Colonic mucosa (tissue), 4 donors: ENCODE measurements at regions not wholly inside any gene's neighbourhood (a gene's known extent, or its start where the extent isn't known, plus 50 kb on each side); places are given as distances from the start of the nearest gene placed in this dataset.

Source experiments
- DNase-seq: peaks from one replicate; pipeline ENCODE4 v3.0.0-alpha.2; 2020
- H3K27ac ChIP-seq: fragments of 200-600 bp; one replicate; pipeline ENCODE4 v1.8.0; 2021
- H3K27me3 ChIP-seq: fragments of 200-600 bp; one replicate; pipeline ENCODE4 v1.8.0; 2021
- H3K36me3 ChIP-seq: fragments of 200-600 bp; one replicate; pipeline ENCODE4 v1.8.0; 2021
- H3K4me1 ChIP-seq: fragments of 200-600 bp; one replicate; pipeline ENCODE4 v1.8.0; 2021; ENCODE audit warnings: mild to moderate bottlenecking
- H3K4me3 ChIP-seq: fragments of 200-600 bp; one replicate; pipeline ENCODE4 v1.8.0; 2021
- H3K9ac ChIP-seq, 2 donors: one replicate each; pipeline ENCODE4 v1.7.0; 2013; ENCODE audit warnings: control low read depth in 2 of 2, low read depth in 2 of 2, low read length in 2 of 2
- H3K9me3 ChIP-seq: fragments of 200-600 bp; one replicate; pipeline ENCODE4 v1.8.0; 2021
- intact Hi-C: fragments of 100-400 bp; cut with DNase I; formaldehyde crosslinking; loops from one replicate; pipeline ENCODE4 v1.14.1; 2022
- TF ChIP-seq, protein P1 (sequence below): fragments of 200-600 bp; IDR thresholded peaks from one replicate; pipeline ENCODE4 v1.8.0; 2022; ENCODE audit warnings: antibody characterized with exemption, mild to moderate bottlenecking
- donor health status: healthy.
- donor health status: DM: no; HTN: no; CAD: no.
- donor health status: DM: no; HTN: no; CAD: no.

DNA sequence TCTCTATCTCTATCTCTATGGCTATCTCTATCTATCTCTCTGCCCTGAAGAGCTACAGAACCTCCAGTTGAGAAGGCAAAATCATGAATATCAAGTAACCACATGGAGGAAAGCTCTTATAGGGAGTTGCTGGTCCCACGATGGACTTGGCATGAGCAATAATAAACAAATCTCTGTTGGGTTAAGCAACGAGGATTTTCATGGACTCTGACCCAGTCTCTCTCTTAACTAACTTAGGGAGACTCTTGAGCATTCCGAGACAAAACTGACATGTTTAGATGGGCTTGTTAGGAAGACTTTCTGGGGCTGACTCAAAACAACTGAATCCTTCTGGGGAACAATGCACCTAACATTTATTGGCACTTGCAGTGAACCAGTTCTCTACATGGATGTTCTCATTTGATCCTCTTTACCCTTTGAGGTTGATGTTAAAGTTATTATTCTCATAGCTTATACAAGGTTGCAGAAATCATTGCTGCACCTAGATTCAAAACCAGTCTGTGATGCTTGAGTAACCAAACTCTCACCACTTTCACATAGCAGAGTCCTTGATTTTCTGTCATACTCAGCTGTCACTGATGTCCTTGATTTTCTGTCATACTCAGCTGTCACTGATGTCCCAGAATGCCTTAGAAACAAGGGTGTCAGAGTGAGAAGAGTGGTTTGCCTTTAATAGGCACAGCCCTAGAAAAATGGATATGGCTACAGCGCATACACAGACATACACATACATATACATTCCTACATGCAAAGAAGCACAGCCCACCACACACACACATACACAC, 354.6 kb upstream of the MAF start:
- H3K27me3 ChIP-seq: no peaks in the 10 kb centered on the region
- H3K9me3 ChIP-seq: no peaks in the 10 kb centered on the region
- H3K9ac ChIP-seq: no peak overlapping the region
- DNase-seq: no peak
- no peaks in the 10 kb centered on the region for H3K4me1 ChIP-seq
- TF ChIP-seq, protein P1, sequence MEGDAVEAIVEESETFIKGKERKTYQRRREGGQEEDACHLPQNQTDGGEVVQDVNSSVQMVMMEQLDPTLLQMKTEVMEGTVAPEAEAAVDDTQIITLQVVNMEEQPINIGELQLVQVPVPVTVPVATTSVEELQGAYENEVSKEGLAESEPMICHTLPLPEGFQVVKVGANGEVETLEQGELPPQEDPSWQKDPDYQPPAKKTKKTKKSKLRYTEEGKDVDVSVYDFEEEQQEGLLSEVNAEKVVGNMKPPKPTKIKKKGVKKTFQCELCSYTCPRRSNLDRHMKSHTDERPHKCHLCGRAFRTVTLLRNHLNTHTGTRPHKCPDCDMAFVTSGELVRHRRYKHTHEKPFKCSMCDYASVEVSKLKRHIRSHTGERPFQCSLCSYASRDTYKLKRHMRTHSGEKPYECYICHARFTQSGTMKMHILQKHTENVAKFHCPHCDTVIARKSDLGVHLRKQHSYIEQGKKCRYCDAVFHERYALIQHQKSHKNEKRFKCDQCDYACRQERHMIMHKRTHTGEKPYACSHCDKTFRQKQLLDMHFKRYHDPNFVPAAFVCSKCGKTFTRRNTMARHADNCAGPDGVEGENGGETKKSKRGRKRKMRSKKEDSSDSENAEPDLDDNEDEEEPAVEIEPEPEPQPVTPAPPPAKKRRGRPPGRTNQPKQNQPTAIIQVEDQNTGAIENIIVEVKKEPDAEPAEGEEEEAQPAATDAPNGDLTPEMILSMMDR: no peak
- no peak overlapping the region for H3K27ac ChIP-seq
- no peaks in the 10 kb centered on the region for H3K36me3 ChIP-seq
- H3K4me3 ChIP-seq: no peak overlapping the region
- intact Hi-C loops: no loop called here

DNA sequence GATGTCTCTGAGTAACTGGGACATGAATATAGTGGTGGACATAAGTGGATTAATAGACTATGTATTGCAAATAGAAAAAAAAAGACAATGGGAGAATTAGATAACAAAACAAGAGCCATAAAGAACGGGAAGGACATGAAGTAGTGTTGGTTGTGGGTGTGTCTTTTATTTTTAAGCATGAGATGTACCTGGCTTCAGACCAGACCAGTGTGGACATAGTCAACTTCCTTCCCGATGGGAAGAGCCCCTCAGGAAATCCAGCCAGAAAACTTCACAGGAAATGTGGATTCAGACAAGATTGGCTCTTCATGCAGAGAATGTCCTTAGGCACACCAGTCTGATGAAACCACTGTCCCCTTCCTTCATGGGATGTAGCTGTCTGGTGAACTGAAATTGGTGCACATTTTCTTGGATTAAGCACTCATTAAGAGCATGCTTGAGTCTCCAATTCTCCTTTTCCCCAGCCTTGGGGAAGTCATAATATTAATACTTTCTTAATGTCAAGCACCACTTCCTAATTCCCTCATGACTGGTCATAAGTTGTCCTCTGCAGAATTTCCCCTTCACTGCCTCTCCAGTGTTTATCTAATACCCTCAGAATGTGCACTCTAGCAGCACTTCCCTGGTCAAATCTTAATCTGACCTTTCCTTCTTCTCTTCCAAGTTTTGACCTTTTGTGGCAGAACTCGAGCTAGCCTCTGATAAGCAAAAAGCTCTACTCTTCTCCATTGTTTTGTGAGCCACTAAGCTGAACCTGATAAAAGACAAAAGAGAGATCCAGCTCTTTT, 350.6 kb upstream of the MAF start:
- intact Hi-C loops: no loop called here
- H3K4me3 ChIP-seq: no peak overlapping the region
- no peak for DNase-seq
- H3K9me3 ChIP-seq: no peaks in the 10 kb centered on the region
- no peak overlapping the region for H3K9ac ChIP-seq
- H3K36me3 ChIP-seq: no peaks in the 10 kb centered on the region
- H3K27ac ChIP-seq: no peak overlapping the region
- H3K27me3 ChIP-seq: no peaks in the 10 kb centered on the region
- TF ChIP-seq, protein P1: no peak
- H3K4me1 ChIP-seq: no peaks in the 10 kb centered on the region

DNA sequence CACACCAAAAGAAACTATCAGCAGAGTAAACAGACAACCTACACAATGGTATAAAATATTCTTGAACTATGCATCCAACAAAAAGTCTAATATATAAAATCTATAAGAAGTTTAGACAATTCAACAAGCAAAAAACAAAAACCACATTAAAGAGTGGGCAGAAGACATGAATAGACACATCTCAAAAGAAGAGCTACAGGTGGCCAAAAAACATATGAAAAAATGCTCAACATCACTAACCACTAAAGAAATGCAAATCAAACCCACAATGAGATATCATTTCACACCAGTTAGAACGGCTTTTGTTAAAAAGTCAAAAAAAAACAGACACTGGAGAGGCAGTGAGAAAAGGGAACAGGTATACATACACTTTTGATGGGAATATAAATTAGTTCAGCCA, 348.9 kb upstream of the MAF start:
- Histone ChIP-seq H3K9ac (no peak overlapping the region), H3K4me3 (no peak overlapping the region), H3K9me3 (no peaks in the 10 kb centered on the region), H3K4me1 (no peaks in the 10 kb centered on the region), H3K36me3 (no peaks in the 10 kb centered on the region), H3K27ac (no peak overlapping the region), H3K27me3 (no peaks in the 10 kb centered on the region)
- intact Hi-C loops: no loop called here
- DNase-seq: no peak
- TF ChIP-seq, protein P1: no peak

DNA sequence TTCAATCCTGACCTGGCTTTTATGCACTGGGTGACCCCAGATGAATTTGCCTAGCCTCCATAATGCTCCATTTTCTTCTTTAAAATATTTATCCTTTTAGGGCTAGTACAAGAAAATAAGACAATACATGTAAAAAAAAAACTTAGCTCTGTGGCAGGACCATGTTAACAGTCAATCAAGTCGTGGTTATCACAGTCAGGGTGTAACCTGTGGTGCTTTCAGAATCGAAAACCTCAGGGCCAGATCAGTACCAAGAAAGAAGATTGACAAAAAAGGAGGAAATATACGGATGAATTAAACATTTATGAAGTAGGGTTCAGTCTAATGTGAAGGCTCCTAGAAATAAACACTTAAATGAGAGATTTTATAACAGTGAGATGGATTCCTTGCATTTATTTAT, 347.2 kb upstream of the MAF start:
- H3K36me3 ChIP-seq: no peaks in the 10 kb centered on the region
- H3K27me3 ChIP-seq: no peaks in the 10 kb centered on the region
- no peak for DNase-seq
- no peak overlapping the region for H3K27ac ChIP-seq
- no peaks in the 10 kb centered on the region for H3K4me1 ChIP-seq
- H3K4me3 ChIP-seq: no peak overlapping the region
- intact Hi-C loops: no loop called here
- TF ChIP-seq, protein P1: no peak
- no peaks in the 10 kb centered on the region for H3K9me3 ChIP-seq
- H3K9ac ChIP-seq: no peak overlapping the region

DNA sequence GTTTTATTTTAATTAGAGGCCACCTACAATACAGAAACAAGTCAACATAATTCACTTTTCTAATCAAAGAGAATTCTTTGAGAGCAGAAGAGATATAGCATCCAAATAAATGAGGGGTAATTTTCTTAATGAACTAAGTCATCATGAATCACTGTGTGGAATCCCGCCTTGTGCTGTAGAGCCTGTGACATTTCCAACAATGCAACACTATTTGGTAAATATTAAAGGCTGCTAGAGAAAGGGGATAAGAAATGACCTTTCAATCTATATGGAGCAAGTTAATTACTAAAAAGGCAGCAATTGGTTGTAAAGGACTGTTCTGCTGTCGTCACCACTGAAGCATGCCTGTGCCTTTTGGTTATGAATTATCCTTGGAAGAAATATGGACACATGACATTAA, 345.7 kb upstream of the MAF start:
- Histone ChIP-seq H3K27ac (no peak overlapping the region), H3K9me3 (no peaks in the 10 kb centered on the region), H3K4me3 (no peak overlapping the region), H3K4me1 (no peaks in the 10 kb centered on the region), H3K27me3 (no peaks in the 10 kb centered on the region), H3K36me3 (no peaks in the 10 kb centered on the region), H3K9ac (no peak overlapping the region)
- intact Hi-C loops: no loop called here
- TF ChIP-seq, protein P1: no peak
- DNase-seq: no peak
